K562 (cell line): ENCODE measurements at regions not wholly inside any gene's neighbourhood (a gene's known extent, or its start where the extent isn't known, plus 50 kb on each side); places are given as distances from the start of the nearest gene placed in this dataset.

Source experiments
- ATAC-seq: fragments of 200-7000 bp; cut with Tn5 transposase; 3 replicates; pipeline ENCODE4 v1.9.1; 2020; ENCODE audit warnings: moderate library complexity
- BruUV-seq: library from RNA; stranded (reverse); fragments of 400-500 nt; replicated peaks from 2 replicates; lab custom pipeline; 2021; lab: Mats Ljungman, UMichigan
- CTCF ChIA-PET: fragments of 300-600 bp; formaldehyde crosslinking; extraction: SDS; loops from one replicate; lab custom pipeline; 2021; ENCODE audit warnings: low intra/inter-chr PET ratio; lab: Yijun Ruan, JAX
- POLR2A ChIA-PET: fragments of 300-600, 350-650 bp; sonication (Branson Sonifier 250); formaldehyde crosslinking; extraction: SDS; loops from one replicate; lab custom pipeline; 2021; ENCODE audit warnings: antibody characterized with exemption, inconsistent platforms; lab: Yijun Ruan, JAX
- DNase-seq, 4 experiments: peaks; one replicate each; pipeline versions ENCODE4 v3.0.0 to v3.0.0-alpha.2; 2011 to 2018; ENCODE audit warnings: low spot score in 3 of 4, mixed read lengths in 3 of 4; ENCODE audit errors: extremely low read depth in 1 of 4
- FAIRE-seq: peaks from 2 replicates; lab custom pipeline; 2011; peaks lifted over from hg19 to GRCh38; lab: Jason Lieb, UNC
- H2AFZ ChIP-seq: 2 replicates; pipeline ENCODE4 v1.6.0; 2011; ENCODE audit warnings: low read depth, low read length, control low read depth, inconsistent platforms
- H3K27ac ChIP-seq: fragments of 200-600 bp; 3 replicates; pipeline ENCODE4 v1.8.0; 2011; ENCODE audit warnings: low read depth, mild to moderate bottlenecking, control low read depth, inconsistent platforms, low read length, moderate library complexity, mixed read lengths; ENCODE audit errors: extremely low read depth
- H3K27me3 ChIP-seq, 2 experiments: fragments of 300-600 bp in 1 of 2; 2 replicates in 1 of 2; 3 replicates in 1 of 2; pipeline versions ENCODE4 v1.6.0 to v1.8.0; 2011; ENCODE audit warnings: inconsistent platforms in 2 of 2, low read length in 2 of 2, mild to moderate bottlenecking in 1 of 2, mixed read lengths in 1 of 2, moderate library complexity in 1 of 2; ENCODE audit not compliant: control insufficient read depth in 2 of 2, insufficient read depth in 2 of 2
- H3K36me3 ChIP-seq: fragments of 300-600 bp; 3 replicates; pipeline ENCODE4 v1.8.0; 2011; ENCODE audit warnings: mild to moderate bottlenecking, low read length, inconsistent platforms; ENCODE audit not compliant: control insufficient read depth, insufficient read depth
- H3K4me1 ChIP-seq, 2 experiments: fragments of 200-600 bp in 1 of 2; replicated peaks in 1 of 2; 2 replicates in 1 of 2; 3 replicates in 1 of 2; pipeline versions ENCODE4 v1.5.1 to v1.8.0; 2011; ENCODE audit warnings: inconsistent platforms in 2 of 2, low read length in 2 of 2, mild to moderate bottlenecking in 1 of 2, mixed read lengths in 1 of 2, moderate library complexity in 1 of 2; ENCODE audit not compliant: control insufficient read depth in 2 of 2, insufficient read depth in 2 of 2
- H3K4me2 ChIP-seq: 2 replicates; pipeline ENCODE4 v1.6.1; 2011; ENCODE audit warnings: low read length, control low read depth, inconsistent platforms, mixed read lengths; ENCODE audit not compliant: insufficient read depth
- H3K4me3 ChIP-seq: fragments of 200-600 bp; sonication (generic), shearing (Covaris generic); 2 replicates; pipeline ENCODE4 v1.5.1; 2016; ENCODE audit warnings: control low read depth, inconsistent platforms
- H3K79me2 ChIP-seq: fragments of 200-600 bp; 3 replicates; pipeline ENCODE4 v1.8.0; 2011; ENCODE audit warnings: low read length, inconsistent platforms; ENCODE audit not compliant: control insufficient read depth, insufficient read depth
- H3K9ac ChIP-seq, 2 experiments: 2 replicates each; pipeline versions ENCODE4 v1.6.0 to v1.6.1; 2011; ENCODE audit warnings: low read depth in 2 of 2, low read length in 2 of 2, control low read depth in 1 of 2, inconsistent platforms in 1 of 2, mild to moderate bottlenecking in 1 of 2, mixed read lengths in 1 of 2; ENCODE audit not compliant: insufficient read depth in 1 of 2
- H3K9me1 ChIP-seq: one replicate; pipeline ENCODE4 v1.6.0; 2011; ENCODE audit warnings: inconsistent platforms, mild to moderate bottlenecking, low read length, moderate library complexity; ENCODE audit not compliant: control insufficient read depth, insufficient read depth
- H3K9me3 ChIP-seq: replicated peaks from 2 replicates; pipeline ENCODE4 v1.5.1; 2011; ENCODE audit warnings: low read depth, low read length, inconsistent platforms; ENCODE audit not compliant: control insufficient read depth, insufficient read depth
- H4K20me1 ChIP-seq: replicated peaks from 2 replicates; pipeline ENCODE4 v1.6.1; 2011; ENCODE audit warnings: low read length, inconsistent platforms, mixed read lengths; ENCODE audit not compliant: control insufficient read depth, insufficient read depth
- EWSR1 ChIP-seq: fragments of 450-650 bp; IDR thresholded peaks from 2 replicates; pipeline ENCODE4 v1.6.1; 2018; ENCODE audit warnings: borderline replicate concordance, mild to moderate bottlenecking, low read depth, moderate library complexity; ENCODE audit not compliant: partially characterized antibody
- GATAD2A ChIP-seq: fragments of 450-650 bp; IDR thresholded peaks from 2 replicates; pipeline ENCODE4 v1.6.1; 2017
- HSF4 ChIP-seq: fragments of 250-450 bp; sonication (Bioruptor Pico); IDR thresholded peaks from 2 replicates; pipeline ENCODE4 v2.1.2; 2022; ENCODE audit warnings: mild to moderate bottlenecking, moderate library complexity, borderline replicate concordance
- IRF2 ChIP-seq: sonication (generic); formaldehyde crosslinking; IDR thresholded peaks from 2 replicates; pipeline ENCODE4 v1.8.1; 2022; ENCODE audit warnings: mild to moderate bottlenecking, missing genetic modification reagents
- NCOA4 ChIP-seq: fragments of 450-650 bp; IDR thresholded peaks from 2 replicates; pipeline ENCODE4 v1.6.1; 2018; ENCODE audit warnings: mild to moderate bottlenecking; ENCODE audit not compliant: partially characterized antibody
- NCOA6 ChIP-seq: fragments of 450-650 bp; IDR thresholded peaks from 2 replicates; pipeline ENCODE4 v1.6.1; 2017; ENCODE audit warnings: mild to moderate bottlenecking
- NFE2L1 ChIP-seq: fragments of 450-650 bp; IDR thresholded peaks from 2 replicates; pipeline ENCODE4 v1.6.1; 2016; ENCODE audit warnings: missing genetic modification characterization, low read depth, mild to moderate bottlenecking, missing compliant biosample characterization, moderate library complexity, borderline replicate concordance
- POLR2G ChIP-seq: fragments of 200-400 bp; formaldehyde crosslinking; IDR thresholded peaks from 2 replicates; pipeline ENCODE4 v1.6.1; 2017; ENCODE audit warnings: low read depth, mild to moderate bottlenecking, antibody characterized with exemption, low read length, moderate library complexity
- POU5F1 ChIP-seq: fragments of 150-350 bp; IDR thresholded peaks from 2 replicates; pipeline ENCODE4 v1.6.1; 2014; ENCODE audit warnings: borderline replicate concordance, low read length, low read depth, mild to moderate bottlenecking; ENCODE audit not compliant: partially characterized antibody
- SMAD4 ChIP-seq: fragments of 250-450 bp; sonication (Bioruptor Pico); conservative IDR thresholded peaks from 2 replicates; pipeline ENCODE4 v1.8.0; 2021; ENCODE audit warnings: inconsistent platforms, mild to moderate bottlenecking, moderate library complexity
- TAF9B ChIP-seq: fragments of 450-650 bp; IDR thresholded peaks from 2 replicates; pipeline ENCODE4 v1.6.1; 2018; ENCODE audit warnings: mild to moderate bottlenecking; ENCODE audit not compliant: partially characterized antibody
- ZNF589 ChIP-seq: fragments of 200-800 bp; sonication (Bioruptor generic); IDR thresholded peaks from 2 replicates; pipeline ENCODE4 v1.6.1; 2016; ENCODE audit warnings: low read depth, missing genetic modification characterization, missing compliant biosample characterization
- WGBS: fragments of 100-300 bp; shearing (Covaris generic); methylation state at CpG from one replicate; pipeline ENCODE4 v1.1.6; 2016; ENCODE audit warnings: low coverage, mixed read lengths; ENCODE audit not compliant: insufficient coverage; ENCODE audit errors: missing lambda C conversion rate; 5-methylcytosine and 5-hydroxymethylcytosine counted together
- in situ Hi-C: fragments of 300-500 bp; cut with MboI; formaldehyde crosslinking; loops from 4 replicates; pipeline ENCODE4 v1.15.0; 2018; ENCODE audit warnings: inconsistent platforms, mixed read lengths
- intact Hi-C: fragments of 100-400 bp; cut with micrococcal nuclease; formaldehyde crosslinking; loops from 2 replicates; pipeline ENCODE4 v1.14.2; 2022
- TF ChIP-seq, protein P1 (sequence below): fragments of 450-650 bp; IDR thresholded peaks from 2 replicates; pipeline ENCODE4 v1.6.1; 2017; ENCODE audit warnings: mild to moderate bottlenecking, moderate library complexity
- TF ChIP-seq, protein P2 (sequence below): fragments of 450-650 bp; IDR thresholded peaks from 2 replicates; pipeline ENCODE4 v1.6.1; 2018; ENCODE audit warnings: mild to moderate bottlenecking, low read depth; ENCODE audit not compliant: partially characterized antibody
- TF ChIP-seq, protein P3 (sequence below), 2 experiments: fragments of 200-800 bp in 1 of 2; sonication (Bioruptor generic) in 1 of 2; sonication (generic) in 1 of 2; formaldehyde crosslinking in 1 of 2; IDR thresholded peaks in 1 of 2; conservative IDR thresholded peaks in 1 of 2; 2 replicates each; pipeline versions ENCODE4 v1.5.0 to v1.6.1; 2016 to 2020; ENCODE audit warnings: missing compliant biosample characterization in 1 of 2, missing genetic modification characterization in 1 of 2, missing genetic modification reagents in 1 of 2
- TF ChIP-seq, protein P4 (sequence below): IDR thresholded peaks from 3 replicates; pipeline ENCODE4 v1.6.1; 2011; ENCODE audit warnings: borderline replicate concordance, mild to moderate bottlenecking, moderate library complexity; ENCODE audit not compliant: insufficient read length; ENCODE audit errors: extremely low read depth

DNA sequence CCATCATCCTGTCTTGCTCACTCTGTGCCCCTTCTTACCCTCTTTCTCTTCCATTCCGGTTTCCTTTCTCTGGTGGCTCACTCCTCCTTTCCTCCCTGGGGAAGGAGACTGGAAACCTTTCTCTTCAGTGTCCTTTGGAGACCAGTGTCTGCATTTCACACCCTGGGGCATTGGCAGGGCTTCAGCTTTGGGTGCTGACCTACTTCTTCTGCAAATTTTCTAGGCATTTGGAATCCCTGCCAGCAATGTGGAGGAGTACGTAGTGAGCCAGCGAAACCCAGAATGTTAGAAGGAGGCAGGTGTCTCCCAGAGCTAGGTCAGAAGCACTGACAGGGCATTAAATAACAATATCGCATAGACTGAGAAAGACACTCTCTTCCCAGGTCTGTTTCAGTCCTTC, 122.2 kb downstream of the SLC28A3 start:
- Histone ChIP-seq H3K36me3 (no peaks in the 10 kb centered on the region), H3K9me3 (no peaks in the 10 kb centered on the region), H3K4me3 (no peak overlapping the region), H3K4me2 (no peak overlapping the region), H3K79me2 (no peaks in the 10 kb centered on the region), H3K27ac (no peak overlapping the region), H3K27me3 (peaks cover 0 to 2% of the 10 kb centered on the region in 2 experiments; a peak in 1 of 5 replicates), H3K9me1 (no peaks in the 10 kb centered on the region), H4K20me1 (no peaks in the 10 kb centered on the region), H3K4me1 (no peaks in the 10 kb centered on the region), H3K9ac (no peak overlapping the region), H2AFZ (no peak overlapping the region)
- ATAC-seq (no peak), DNase-seq (no peak), FAIRE-seq (no peak)
- no peak for TF ChIP-seq HSF4
- TF ChIP-seq, protein P1, sequence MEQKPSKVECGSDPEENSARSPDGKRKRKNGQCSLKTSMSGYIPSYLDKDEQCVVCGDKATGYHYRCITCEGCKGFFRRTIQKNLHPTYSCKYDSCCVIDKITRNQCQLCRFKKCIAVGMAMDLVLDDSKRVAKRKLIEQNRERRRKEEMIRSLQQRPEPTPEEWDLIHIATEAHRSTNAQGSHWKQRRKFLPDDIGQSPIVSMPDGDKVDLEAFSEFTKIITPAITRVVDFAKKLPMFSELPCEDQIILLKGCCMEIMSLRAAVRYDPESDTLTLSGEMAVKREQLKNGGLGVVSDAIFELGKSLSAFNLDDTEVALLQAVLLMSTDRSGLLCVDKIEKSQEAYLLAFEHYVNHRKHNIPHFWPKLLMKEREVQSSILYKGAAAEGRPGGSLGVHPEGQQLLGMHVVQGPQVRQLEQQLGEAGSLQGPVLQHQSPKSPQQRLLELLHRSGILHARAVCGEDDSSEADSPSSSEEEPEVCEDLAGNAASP: no peak
- TF ChIP-seq, protein P2, sequence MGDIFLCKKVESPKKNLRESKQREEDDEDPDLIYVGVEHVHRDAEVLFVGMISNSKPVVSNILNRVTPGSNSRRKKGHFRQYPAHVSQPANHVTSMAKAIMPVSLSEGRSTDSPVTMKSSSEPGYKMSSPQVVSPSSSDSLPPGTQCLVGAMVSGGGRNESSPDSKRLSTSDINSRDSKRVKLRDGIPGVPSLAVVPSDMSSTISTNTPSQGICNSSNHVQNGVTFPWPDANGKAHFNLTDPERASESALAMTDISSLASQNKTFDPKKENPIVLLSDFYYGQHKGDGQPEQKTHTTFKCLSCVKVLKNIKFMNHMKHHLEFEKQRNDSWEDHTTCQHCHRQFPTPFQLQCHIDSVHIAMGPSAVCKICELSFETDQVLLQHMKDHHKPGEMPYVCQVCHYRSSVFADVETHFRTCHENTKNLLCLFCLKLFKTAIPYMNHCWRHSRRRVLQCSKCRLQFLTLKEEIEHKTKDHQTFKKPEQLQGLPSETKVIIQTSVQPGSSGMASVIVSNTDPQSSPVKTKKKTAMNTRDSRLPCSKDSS: no peak
- TF ChIP-seq ZNF589 (CRISPR knock-in tag): no peak
- TF ChIP-seq GATAD2A: no peak
- TF ChIP-seq POLR2G: no peak
- TF ChIP-seq NCOA4: no peak
- no peak for TF ChIP-seq SMAD4 (CRISPR knock-in tag)
- no peak for TF ChIP-seq IRF2 (CRISPR knock-in tag)
- no peak for TF ChIP-seq POU5F1
- TF ChIP-seq, protein P3, sequence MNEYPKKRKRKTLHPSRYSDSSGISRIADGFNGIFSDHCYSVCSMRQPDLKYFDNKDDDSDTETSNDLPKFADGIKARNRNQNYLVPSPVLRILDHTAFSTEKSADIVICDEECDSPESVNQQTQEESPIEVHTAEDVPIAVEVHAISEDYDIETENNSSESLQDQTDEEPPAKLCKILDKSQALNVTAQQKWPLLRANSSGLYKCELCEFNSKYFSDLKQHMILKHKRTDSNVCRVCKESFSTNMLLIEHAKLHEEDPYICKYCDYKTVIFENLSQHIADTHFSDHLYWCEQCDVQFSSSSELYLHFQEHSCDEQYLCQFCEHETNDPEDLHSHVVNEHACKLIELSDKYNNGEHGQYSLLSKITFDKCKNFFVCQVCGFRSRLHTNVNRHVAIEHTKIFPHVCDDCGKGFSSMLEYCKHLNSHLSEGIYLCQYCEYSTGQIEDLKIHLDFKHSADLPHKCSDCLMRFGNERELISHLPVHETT (CRISPR knock-in tag; conservative IDR thresholded peaks at IDR 0.05 in 1 of 2, IDR thresholded peaks at IDR 0.05 in 1 of 2): no peak
- no peak for TF ChIP-seq NCOA6
- TF ChIP-seq TAF9B: no peak
- TF ChIP-seq EWSR1: no peak
- TF ChIP-seq, protein P4, sequence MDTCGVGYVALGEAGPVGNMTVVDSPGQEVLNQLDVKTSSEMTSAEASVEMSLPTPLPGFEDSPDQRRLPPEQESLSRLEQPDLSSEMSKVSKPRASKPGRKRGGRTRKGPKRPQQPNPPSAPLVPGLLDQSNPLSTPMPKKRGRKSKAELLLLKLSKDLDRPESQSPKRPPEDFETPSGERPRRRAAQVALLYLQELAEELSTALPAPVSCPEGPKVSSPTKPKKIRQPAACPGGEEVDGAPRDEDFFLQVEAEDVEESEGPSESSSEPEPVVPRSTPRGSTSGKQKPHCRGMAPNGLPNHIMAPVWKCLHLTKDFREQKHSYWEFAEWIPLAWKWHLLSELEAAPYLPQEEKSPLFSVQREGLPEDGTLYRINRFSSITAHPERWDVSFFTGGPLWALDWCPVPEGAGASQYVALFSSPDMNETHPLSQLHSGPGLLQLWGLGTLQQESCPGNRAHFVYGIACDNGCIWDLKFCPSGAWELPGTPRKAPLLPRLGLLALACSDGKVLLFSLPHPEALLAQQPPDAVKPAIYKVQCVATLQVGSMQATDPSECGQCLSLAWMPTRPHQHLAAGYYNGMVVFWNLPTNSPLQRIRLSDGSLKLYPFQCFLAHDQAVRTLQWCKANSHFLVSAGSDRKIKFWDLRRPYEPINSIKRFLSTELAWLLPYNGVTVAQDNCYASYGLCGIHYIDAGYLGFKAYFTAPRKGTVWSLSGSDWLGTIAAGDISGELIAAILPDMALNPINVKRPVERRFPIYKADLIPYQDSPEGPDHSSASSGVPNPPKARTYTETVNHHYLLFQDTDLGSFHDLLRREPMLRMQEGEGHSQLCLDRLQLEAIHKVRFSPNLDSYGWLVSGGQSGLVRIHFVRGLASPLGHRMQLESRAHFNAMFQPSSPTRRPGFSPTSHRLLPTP: no peak
- TF ChIP-seq NFE2L1 (tag): no peak
- in situ Hi-C loops (no loop called here), intact Hi-C loops (no loop called here)
- 0% methylated on average over 3 of the region's 4 CpGs for WGBS
- POLR2A ChIA-PET: no interaction called here
- no TSS peak for BruUV-seq
- CTCF ChIA-PET: no interaction called here
